IMR-90 (cell line): ENCODE measurements at regions not wholly inside any gene's neighbourhood (a gene's known extent, or its start where the extent isn't known, plus 50 kb on each side); places are given as distances from the start of the nearest gene placed in this dataset.

ENCODE experiments used
- ATAC-seq: fragments of 200-7000 bp; cut with Tn5 transposase; 2 replicates; pipeline ENCODE4 v1.9.1; 2020; ENCODE audit warnings: low read depth, mild to moderate bottlenecking, moderate library complexity
- BruUV-seq: library from RNA; stranded (reverse); fragments of 400-500 nt; replicated peaks from 2 replicates; lab custom pipeline; 2021; lab: Mats Ljungman, UMichigan
- CTCF ChIA-PET: fragments of 300-600 bp; formaldehyde crosslinking; extraction: SDS; loops from one replicate; lab custom pipeline; 2021; ENCODE audit warnings: antibody characterized with exemption; lab: Yijun Ruan, JAX
- POLR2A ChIA-PET: fragments of 300-600 bp; sonication (Branson Sonifier 250); formaldehyde crosslinking; loops from one replicate; lab custom pipeline; 2022; ENCODE audit warnings: antibody characterized with exemption; ENCODE audit not compliant: unreplicated experiment; lab: Charles Lee
- DNase-seq: peaks from one replicate; pipeline ENCODE4 v3.0.0; 2013
- H2AFZ ChIP-seq: replicated peaks from 2 replicates; pipeline ENCODE3; 2013; ENCODE audit warnings: low read length, mild to moderate bottlenecking; ENCODE audit not compliant: poor library complexity
- H2AK5ac ChIP-seq: 2 replicates; pipeline ENCODE4 v1.6.1; 2013; ENCODE audit warnings: low read depth, low read length, inconsistent platforms
- H2AK9ac ChIP-seq: replicated peaks from 2 replicates; pipeline ENCODE3; 2013; ENCODE audit warnings: mild to moderate bottlenecking, low read depth, low read length, moderate library complexity; ENCODE audit not compliant: poor library complexity
- H2BK120ac ChIP-seq: 2 replicates; pipeline ENCODE4 v1.6.1; 2013; ENCODE audit warnings: low read depth, low read length, inconsistent platforms
- H2BK15ac ChIP-seq: 3 replicates; pipeline ENCODE4 v1.6.1; 2013; ENCODE audit warnings: low read depth, low read length, inconsistent platforms
- H2BK20ac ChIP-seq: 2 replicates; pipeline ENCODE4 v1.6.1; 2013; ENCODE audit warnings: low read depth, mild to moderate bottlenecking, inconsistent platforms, low read length, moderate library complexity
- H2BK5ac ChIP-seq: 2 replicates; pipeline ENCODE4 v1.6.1; 2013; ENCODE audit warnings: mild to moderate bottlenecking, low read depth, low read length, inconsistent platforms; ENCODE audit not compliant: poor library complexity, severe bottlenecking
- H3K14ac ChIP-seq: replicated peaks from 2 replicates; pipeline ENCODE4 v1.6.1; 2013; ENCODE audit warnings: low read depth, low read length, inconsistent platforms
- H3K18ac ChIP-seq: 2 replicates; pipeline ENCODE4 v1.6.1; 2013; ENCODE audit warnings: low read depth, low read length, control low read depth
- H3K23ac ChIP-seq: 2 replicates; pipeline ENCODE4 v1.6.1; 2013; ENCODE audit warnings: low read depth, low read length, inconsistent platforms
- H3K27ac ChIP-seq: 2 replicates; pipeline ENCODE4 v1.5.1; 2013; ENCODE audit warnings: mild to moderate bottlenecking, control low read depth, low read length; ENCODE audit not compliant: insufficient read depth
- H3K27me3 ChIP-seq: 2 replicates; pipeline ENCODE4 v1.6.1; 2013; ENCODE audit warnings: low read length; ENCODE audit not compliant: control insufficient read depth, insufficient read depth
- H3K36me3 ChIP-seq: 2 replicates; pipeline ENCODE4 v1.6.1; 2013; ENCODE audit warnings: low read length, mixed read lengths; ENCODE audit not compliant: control insufficient read depth, insufficient read depth
- H3K4ac ChIP-seq: 2 replicates; pipeline ENCODE4 v1.6.1; 2013; ENCODE audit warnings: low read depth, low read length, inconsistent platforms
- H3K4me1 ChIP-seq: 2 replicates; pipeline ENCODE4 v1.6.1; 2013; ENCODE audit warnings: low read length, mixed read lengths; ENCODE audit not compliant: control insufficient read depth, insufficient read depth
- H3K4me2 ChIP-seq: 2 replicates; pipeline ENCODE4 v1.6.1; 2013; ENCODE audit warnings: low read depth, mild to moderate bottlenecking, control low read depth, low read length, moderate library complexity
- H3K4me3 ChIP-seq: 2 replicates; pipeline ENCODE4 v1.5.1; 2013; ENCODE audit warnings: low read depth, mild to moderate bottlenecking, control low read depth, low read length, moderate library complexity; ENCODE audit not compliant: insufficient read depth
- H3K56ac ChIP-seq: 2 replicates; pipeline ENCODE4 v1.6.1; 2013; ENCODE audit warnings: low read length, inconsistent platforms; ENCODE audit not compliant: insufficient read depth; ENCODE audit errors: extremely low read depth
- H3K79me1 ChIP-seq, 2 experiments: 2 replicates each; pipeline ENCODE4 v1.6.1; 2013; ENCODE audit warnings: low read length in 2 of 2, inconsistent platforms in 1 of 2, low read depth in 1 of 2
- H3K9ac ChIP-seq: 2 replicates; pipeline ENCODE4 v1.6.1; 2013; ENCODE audit warnings: low read depth, low read length, control low read depth
- H3K9me1 ChIP-seq: 2 replicates; pipeline ENCODE4 v1.6.1; 2013; ENCODE audit warnings: low read length, inconsistent platforms; ENCODE audit not compliant: insufficient read depth
- H3K9me3 ChIP-seq: 2 replicates; pipeline ENCODE4 v1.6.1; 2013; ENCODE audit warnings: low read length; ENCODE audit not compliant: control insufficient read depth, insufficient read depth
- H4K20me1 ChIP-seq: 2 replicates; pipeline ENCODE4 v1.6.1; 2013; ENCODE audit warnings: low read length, inconsistent platforms; ENCODE audit not compliant: insufficient read depth
- H4K5ac ChIP-seq: 2 replicates; pipeline ENCODE4 v1.6.1; 2013; ENCODE audit warnings: mild to moderate bottlenecking, low read depth, low read length, control low read depth
- H4K8ac ChIP-seq, 2 experiments: 2 replicates each; pipeline ENCODE4 v1.6.1; 2013; ENCODE audit warnings: low read depth in 2 of 2, low read length in 2 of 2, control low read depth in 1 of 2, inconsistent platforms in 1 of 2
- H4K91ac ChIP-seq: 2 replicates; pipeline ENCODE4 v1.6.1; 2013; ENCODE audit warnings: low read depth, low read length, inconsistent platforms; ENCODE audit not compliant: insufficient read depth
- CEBPB ChIP-seq: IDR thresholded peaks from 2 replicates; pipeline ENCODE4 v1.6.1; 2012; ENCODE audit warnings: low read depth, low read length, improper control_type of control experiment
- CHD1 ChIP-seq: IDR thresholded peaks from 2 replicates; pipeline ENCODE4 v1.6.1; 2012; ENCODE audit warnings: low read depth, low read length, improper control_type of control experiment
- FOS ChIP-seq: fragments of 150-350 bp; IDR thresholded peaks from 2 replicates; pipeline ENCODE4 v1.6.1; 2016; ENCODE audit warnings: low read depth, low read length
- MAFK ChIP-seq: IDR thresholded peaks from 2 replicates; pipeline ENCODE4 v1.6.1; 2012; ENCODE audit warnings: low read depth, low read length, improper control_type of control experiment
- MXI1 ChIP-seq: IDR thresholded peaks from 2 replicates; pipeline ENCODE4 v1.6.1; 2012; ENCODE audit warnings: low read depth, mild to moderate bottlenecking, low read length, moderate library complexity, borderline replicate concordance
- NFE2L2 ChIP-seq: fragments of 150-350 bp; IDR thresholded peaks from 2 replicates; pipeline ENCODE4 v1.6.1; 2016; ENCODE audit warnings: low read depth, mild to moderate bottlenecking, low read length
- RAD21 ChIP-seq: IDR thresholded peaks from 2 replicates; pipeline ENCODE4 v1.6.1; 2012; ENCODE audit warnings: low read length, improper control_type of control experiment
- RCOR1 ChIP-seq: IDR thresholded peaks from 2 replicates; pipeline ENCODE4 v1.6.1; 2012; ENCODE audit warnings: mild to moderate bottlenecking, low read length, improper control_type of control experiment; ENCODE audit not compliant: insufficient replicate concordance
- RFX5 ChIP-seq: IDR thresholded peaks from 2 replicates; pipeline ENCODE4 v1.8.0; 2012; ENCODE audit warnings: low read depth, mild to moderate bottlenecking, low read length, moderate library complexity
- WGBS, 2 experiments: methylation state at CpG; one replicate each; pipeline versions ENCODE4 v1.1.5 to v1.1.7; 2013; ENCODE audit warnings: missing lambda C conversion rate in 2 of 2; ENCODE audit not compliant: insufficient read length in 1 of 2; ENCODE audit errors: extremely low coverage in 2 of 2; 5-methylcytosine and 5-hydroxymethylcytosine counted together
- dilution Hi-C: fragments of 300-500 bp; cut with HindIII; formaldehyde crosslinking; loops from one replicate; pipeline ENCODE4 v1.14.3; 2018; ENCODE audit warnings: low sequenced_read_pairs; ENCODE audit not compliant: unreplicated experiment
- in situ Hi-C: fragments of 300-500 bp; cut with MboI; formaldehyde crosslinking; loops from 3 replicates; pipeline ENCODE4 v1.14.3; 2019; ENCODE audit warnings: low sequenced_read_pairs, inconsistent platforms, mixed read lengths
- intact Hi-C: fragments of 100-400 bp; cut with micrococcal nuclease; formaldehyde crosslinking; loops from 2 replicates; pipeline ENCODE4 v1.10.0; 2022
- TF ChIP-seq, protein P1 (sequence below): conservative IDR thresholded peaks from 2 replicates; pipeline ENCODE4 v1.5.1; 2012; ENCODE audit warnings: mild to moderate bottlenecking, low read depth, low read length, improper control_type of control experiment
- TF ChIP-seq, protein P2 (sequence below): fragments of 150-350 bp; IDR thresholded peaks from 2 replicates; pipeline ENCODE4 v1.6.1; 2016; ENCODE audit warnings: low read depth, mild to moderate bottlenecking, low read length, moderate library complexity, borderline replicate concordance

DNA sequence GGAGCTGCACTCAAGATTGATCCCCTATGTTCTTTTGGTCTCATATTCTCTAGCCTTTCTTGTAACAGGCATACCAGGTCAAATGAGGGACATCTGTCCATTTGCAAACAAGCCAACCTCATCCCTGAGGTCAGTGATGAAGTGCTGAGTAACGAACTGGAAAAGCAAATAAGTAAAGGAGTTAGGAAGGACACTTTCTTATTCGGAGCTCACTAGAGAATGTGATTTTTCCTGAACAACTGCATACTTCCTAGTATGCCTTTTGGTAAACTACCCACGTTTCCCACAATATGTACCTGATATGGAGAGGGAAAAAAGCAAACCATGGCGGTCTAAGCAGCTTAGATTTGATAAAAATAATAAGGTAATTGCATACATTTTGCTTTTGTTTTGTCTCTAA lies 91.0 kb upstream of the MYCBP2 start:
- CTCF ChIA-PET, result no interaction called here
- no peak for DNase-seq
- Histone ChIP-seq H4K5ac (no peak overlapping the region), H3K4me3 (no peak overlapping the region), H2AK5ac (no peak overlapping the region), H2BK5ac (no peak overlapping the region), H2BK20ac (no peak overlapping the region), H3K14ac (no peak overlapping the region), H3K4me2 (no peak overlapping the region), H2BK15ac (no peak overlapping the region), H4K8ac (no peak overlapping the region), H2AFZ (no peak overlapping the region), H3K23ac (no peak overlapping the region), H4K20me1 (no peaks in the 10 kb centered on the region), H3K9me1 (no peaks in the 10 kb centered on the region), H3K79me1 (no peaks in the 10 kb centered on the region), H3K4me1 (no peaks in the 10 kb centered on the region), H4K91ac (no peak overlapping the region), H3K9me3 (no peaks in the 10 kb centered on the region), H3K9ac (no peak overlapping the region), H2BK120ac (no peak overlapping the region), H3K27me3 (peaks cover 4% of the 10 kb centered on the region; the same call in 1 of the 2 replicates), H3K56ac (no peak overlapping the region), H2AK9ac (no peak overlapping the region), H3K4ac (no peak overlapping the region), H3K36me3 (no peaks in the 10 kb centered on the region), H3K18ac (no peak overlapping the region), H3K27ac (no peak overlapping the region)
- in situ Hi-C loops, result no loop called here
- dilution Hi-C loops, result no loop called here
- no TSS peak for BruUV-seq
- intact Hi-C loops, result no loop called here
- WGBS, 2 experiments, result no CpG with 5 or more reads among the region's 4 CpGs
- TF ChIP-seq CHD1 (no peak), FOS (no peak), RAD21 (no peak), RCOR1 (no peak), NFE2L2 (no peak), MAFK (no peak), RFX5 (no peak), MXI1 (no peak), CEBPB (no peak)
- TF ChIP-seq, protein P1, sequence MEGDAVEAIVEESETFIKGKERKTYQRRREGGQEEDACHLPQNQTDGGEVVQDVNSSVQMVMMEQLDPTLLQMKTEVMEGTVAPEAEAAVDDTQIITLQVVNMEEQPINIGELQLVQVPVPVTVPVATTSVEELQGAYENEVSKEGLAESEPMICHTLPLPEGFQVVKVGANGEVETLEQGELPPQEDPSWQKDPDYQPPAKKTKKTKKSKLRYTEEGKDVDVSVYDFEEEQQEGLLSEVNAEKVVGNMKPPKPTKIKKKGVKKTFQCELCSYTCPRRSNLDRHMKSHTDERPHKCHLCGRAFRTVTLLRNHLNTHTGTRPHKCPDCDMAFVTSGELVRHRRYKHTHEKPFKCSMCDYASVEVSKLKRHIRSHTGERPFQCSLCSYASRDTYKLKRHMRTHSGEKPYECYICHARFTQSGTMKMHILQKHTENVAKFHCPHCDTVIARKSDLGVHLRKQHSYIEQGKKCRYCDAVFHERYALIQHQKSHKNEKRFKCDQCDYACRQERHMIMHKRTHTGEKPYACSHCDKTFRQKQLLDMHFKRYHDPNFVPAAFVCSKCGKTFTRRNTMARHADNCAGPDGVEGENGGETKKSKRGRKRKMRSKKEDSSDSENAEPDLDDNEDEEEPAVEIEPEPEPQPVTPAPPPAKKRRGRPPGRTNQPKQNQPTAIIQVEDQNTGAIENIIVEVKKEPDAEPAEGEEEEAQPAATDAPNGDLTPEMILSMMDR, result no peak
- TF ChIP-seq, protein P2, sequence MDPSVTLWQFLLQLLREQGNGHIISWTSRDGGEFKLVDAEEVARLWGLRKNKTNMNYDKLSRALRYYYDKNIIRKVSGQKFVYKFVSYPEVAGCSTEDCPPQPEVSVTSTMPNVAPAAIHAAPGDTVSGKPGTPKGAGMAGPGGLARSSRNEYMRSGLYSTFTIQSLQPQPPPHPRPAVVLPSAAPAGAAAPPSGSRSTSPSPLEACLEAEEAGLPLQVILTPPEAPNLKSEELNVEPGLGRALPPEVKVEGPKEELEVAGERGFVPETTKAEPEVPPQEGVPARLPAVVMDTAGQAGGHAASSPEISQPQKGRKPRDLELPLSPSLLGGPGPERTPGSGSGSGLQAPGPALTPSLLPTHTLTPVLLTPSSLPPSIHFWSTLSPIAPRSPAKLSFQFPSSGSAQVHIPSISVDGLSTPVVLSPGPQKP, result no peak
- POLR2A ChIA-PET, result no interaction called here
- no peak for ATAC-seq
